Ascending aorta (tissue), 2 donors: ENCODE measurements at regions not wholly inside any gene's neighbourhood (a gene's known extent, or its start where the extent isn't known, plus 50 kb on each side); places are given as distances from the start of the nearest gene placed in this dataset.

Experiments
- DNase-seq, 2 donors: peaks; one replicate each; pipeline ENCODE4 v3.0.0-alpha.2; 2019; ENCODE audit warnings: low spot score in 2 of 2
- H3K27ac ChIP-seq, 2 donors: fragments of 200-600 bp; sonication (generic); one replicate each; pipeline ENCODE4 v1.5.1; 2016 to 2017; ENCODE audit warnings: mild to moderate bottlenecking in 1 of 2
- H3K27me3 ChIP-seq: fragments of 200-600 bp; sonication (generic); one replicate; pipeline ENCODE4 v1.5.1; 2017
- H3K36me3 ChIP-seq, 2 donors: fragments of 200-600 bp; sonication (generic); one replicate each; pipeline ENCODE4 v1.5.1; 2016
- H3K4me1 ChIP-seq, 2 donors: fragments of 200-600 bp; sonication (generic); one replicate each; pipeline ENCODE4 v1.5.1; 2016 to 2017; ENCODE audit warnings: mild to moderate bottlenecking in 1 of 2
- H3K4me3 ChIP-seq, 2 donors: fragments of 200-600 bp; sonication (generic); one replicate each; pipeline ENCODE4 v1.5.1; 2016 to 2017; ENCODE audit warnings: mild to moderate bottlenecking in 1 of 2
- H3K9me3 ChIP-seq, 2 donors: fragments of 200-600 bp; sonication (generic); one replicate each; pipeline ENCODE4 v1.5.1; 2016
- intact Hi-C: fragments of 100-400 bp; cut with DNase I; formaldehyde crosslinking; loops from one replicate; pipeline ENCODE4 v1.15.1; 2023
- TF ChIP-seq, protein P1 (sequence below), 3 experiments: fragments of 200-600 bp in 2 of 3; fragments of 450-650 bp in 1 of 3; sonication (generic) in 2 of 3; IDR thresholded peaks; one replicate each; pipeline ENCODE4 v1.5.1; 2016 to 2019; ENCODE audit warnings: antibody characterized with exemption in 3 of 3, mild to moderate bottlenecking in 1 of 3, moderate library complexity in 1 of 3

DNA sequence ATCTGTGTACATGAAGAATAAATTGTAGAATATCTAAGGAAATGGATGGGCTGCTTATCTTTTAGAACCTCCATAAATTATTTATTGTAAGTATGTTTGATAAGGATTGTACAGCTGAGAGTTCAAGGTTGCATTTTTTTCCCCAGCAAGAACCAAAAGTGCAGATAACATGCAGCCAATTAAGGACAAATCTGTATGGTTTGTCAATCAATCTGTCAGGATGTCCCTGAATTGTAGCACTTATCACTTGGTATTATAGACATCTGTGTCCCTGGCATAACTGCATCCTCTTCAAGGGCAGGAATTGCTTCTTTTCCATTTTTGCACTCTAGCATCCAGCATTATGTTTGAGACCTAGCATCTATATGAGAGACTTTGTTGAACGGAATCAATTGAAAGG, 95.4 kb upstream of the IGFBP7 start:
- intact Hi-C loops, result no loop called here
- no peak for DNase-seq
- Histone ChIP-seq H3K9me3 (no peaks in the 10 kb centered on the region), H3K4me3 (no peak overlapping the region), H3K4me1 (no peaks in the 10 kb centered on the region), H3K36me3 (no peaks in the 10 kb centered on the region), H3K27ac (no peak overlapping the region), H3K27me3 (no peaks in the 10 kb centered on the region)
- TF ChIP-seq, protein P1, sequence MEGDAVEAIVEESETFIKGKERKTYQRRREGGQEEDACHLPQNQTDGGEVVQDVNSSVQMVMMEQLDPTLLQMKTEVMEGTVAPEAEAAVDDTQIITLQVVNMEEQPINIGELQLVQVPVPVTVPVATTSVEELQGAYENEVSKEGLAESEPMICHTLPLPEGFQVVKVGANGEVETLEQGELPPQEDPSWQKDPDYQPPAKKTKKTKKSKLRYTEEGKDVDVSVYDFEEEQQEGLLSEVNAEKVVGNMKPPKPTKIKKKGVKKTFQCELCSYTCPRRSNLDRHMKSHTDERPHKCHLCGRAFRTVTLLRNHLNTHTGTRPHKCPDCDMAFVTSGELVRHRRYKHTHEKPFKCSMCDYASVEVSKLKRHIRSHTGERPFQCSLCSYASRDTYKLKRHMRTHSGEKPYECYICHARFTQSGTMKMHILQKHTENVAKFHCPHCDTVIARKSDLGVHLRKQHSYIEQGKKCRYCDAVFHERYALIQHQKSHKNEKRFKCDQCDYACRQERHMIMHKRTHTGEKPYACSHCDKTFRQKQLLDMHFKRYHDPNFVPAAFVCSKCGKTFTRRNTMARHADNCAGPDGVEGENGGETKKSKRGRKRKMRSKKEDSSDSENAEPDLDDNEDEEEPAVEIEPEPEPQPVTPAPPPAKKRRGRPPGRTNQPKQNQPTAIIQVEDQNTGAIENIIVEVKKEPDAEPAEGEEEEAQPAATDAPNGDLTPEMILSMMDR (IDR thresholded peaks at IDR 0.05), result no peak

DNA sequence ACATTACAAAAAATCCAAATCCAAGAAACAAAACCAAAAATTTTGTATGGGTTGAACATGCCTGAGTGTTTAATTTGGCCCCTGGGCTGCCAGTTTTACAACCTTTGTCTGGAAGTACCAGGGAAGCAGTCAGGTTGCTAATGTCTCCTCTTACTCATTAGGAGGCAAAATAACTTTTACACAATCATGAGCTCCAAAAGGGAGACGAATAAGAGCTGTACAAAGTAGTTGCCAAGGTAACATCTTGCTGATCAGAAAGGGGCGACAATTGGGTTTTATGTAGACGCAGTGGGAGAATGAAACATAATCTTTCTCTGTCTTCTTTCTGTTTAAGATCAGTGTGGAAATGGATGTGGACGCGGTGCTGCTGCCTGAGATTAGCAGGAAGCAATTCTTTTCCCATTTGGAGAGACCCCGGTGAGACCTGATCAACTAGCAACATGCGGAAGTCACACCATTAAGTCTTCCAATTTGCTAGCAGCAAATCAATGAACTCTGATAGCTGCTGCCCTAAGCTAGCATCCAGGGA, 90.7 kb upstream of the IGFBP7 start:
- no peak overlapping the region for H3K27ac ChIP-seq
- no peaks in the 10 kb centered on the region for H3K9me3 ChIP-seq
- H3K27me3 ChIP-seq, result no peaks in the 10 kb centered on the region
- H3K4me3 ChIP-seq, result no peak overlapping the region
- TF ChIP-seq, protein P1 (IDR thresholded peaks at IDR 0.05), result no peak
- intact Hi-C loops, result no loop called here
- H3K36me3 ChIP-seq, result no peaks in the 10 kb centered on the region
- no peaks in the 10 kb centered on the region for H3K4me1 ChIP-seq
- no peak for DNase-seq

DNA sequence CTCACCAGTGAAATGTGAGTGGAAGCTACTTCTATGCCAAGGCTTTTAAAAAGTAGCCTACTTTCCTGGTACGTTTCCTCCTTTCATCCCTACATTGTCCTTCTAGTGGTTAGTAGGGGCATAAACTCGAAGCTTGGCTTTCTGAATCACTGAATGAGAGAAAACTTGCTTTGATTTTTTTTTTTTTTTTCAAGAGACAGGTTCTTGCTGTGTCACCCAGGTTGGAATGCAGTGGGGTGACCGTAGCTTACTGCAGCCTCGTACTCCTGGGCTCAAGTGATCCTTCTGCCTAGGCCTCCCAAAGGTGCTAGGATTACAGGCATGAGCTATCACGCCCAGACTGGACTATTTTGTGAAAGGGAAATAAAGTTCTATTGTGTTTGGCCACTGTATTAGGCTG, 89.1 kb upstream of the IGFBP7 start:
- H3K4me1 ChIP-seq, result no peaks in the 10 kb centered on the region
- H3K9me3 ChIP-seq, result no peaks in the 10 kb centered on the region
- H3K27me3 ChIP-seq, result no peaks in the 10 kb centered on the region
- intact Hi-C loops, result no loop called here
- TF ChIP-seq, protein P1 (IDR thresholded peaks at IDR 0.05), result no peak
- no peak overlapping the region for H3K4me3 ChIP-seq
- no peak for DNase-seq
- H3K36me3 ChIP-seq, result no peaks in the 10 kb centered on the region
- no peak overlapping the region for H3K27ac ChIP-seq

DNA sequence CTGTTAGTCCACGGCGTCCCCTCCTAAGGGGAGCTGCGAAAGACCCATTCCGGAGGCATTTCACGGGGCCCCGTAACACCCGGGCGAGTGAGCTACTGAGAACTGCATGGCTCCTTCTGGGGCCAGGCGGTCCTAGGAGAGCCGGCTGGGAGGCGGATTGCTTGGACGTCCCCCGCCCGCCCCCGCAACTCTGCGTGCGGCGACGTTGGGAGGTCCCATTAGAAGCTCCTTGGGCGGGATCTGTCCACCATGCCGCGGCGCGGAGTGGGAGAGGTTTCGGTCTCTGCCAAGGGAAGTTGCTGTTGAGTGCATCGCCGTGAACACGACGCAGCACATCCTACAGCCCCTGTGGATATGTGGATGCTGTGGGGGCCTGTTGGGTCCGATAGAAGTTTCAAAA, 85.4 kb upstream of the IGFBP7 start:
- intact Hi-C loops, result no loop called here
- TF ChIP-seq, protein P1 (IDR thresholded peaks at IDR 0.05), result no peak

DNA sequence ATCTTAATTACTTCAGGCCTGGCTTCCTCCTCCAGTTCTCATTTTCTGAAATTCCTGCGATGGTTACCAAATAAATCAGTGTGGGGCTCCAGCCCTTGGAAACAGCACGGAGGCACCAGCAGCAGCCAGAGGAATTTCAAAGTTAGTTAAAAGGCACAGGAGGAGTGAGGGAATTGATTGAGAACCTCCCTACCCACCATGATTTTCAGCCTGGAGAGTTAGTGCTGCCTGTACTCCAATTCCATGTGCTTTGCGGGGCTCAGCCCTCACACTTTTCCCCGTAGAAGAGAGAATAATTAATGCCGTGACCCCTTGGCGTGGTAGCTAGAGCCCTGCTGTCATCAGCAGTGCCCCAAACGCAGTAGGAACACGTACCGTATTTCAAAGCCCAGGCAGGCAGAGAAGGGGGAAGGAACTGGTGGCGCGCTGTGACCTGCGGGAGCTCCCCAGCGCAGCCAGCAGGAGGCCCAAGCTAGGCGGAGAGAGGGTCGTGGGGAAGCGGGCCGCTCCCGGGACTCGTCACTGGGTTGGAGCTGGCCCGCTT, 84.0 kb upstream of the IGFBP7 start:
- intact Hi-C loops, result no loop called here
- Histone ChIP-seq H3K4me1 (no peaks in the 10 kb centered on the region), H3K27ac (no peak overlapping the region), H3K9me3 (no peaks in the 10 kb centered on the region), H3K27me3 (no peaks in the 10 kb centered on the region), H3K36me3 (no peaks in the 10 kb centered on the region), H3K4me3 (no peak overlapping the region)
- TF ChIP-seq, protein P1 (IDR thresholded peaks at IDR 0.05), result no peak
- DNase-seq, result no peak

More for the DNA sequence above, 85.4 kb upstream of the IGFBP7 start:
- H3K27me3 ChIP-seq, result no peaks in the 10 kb centered on the region
- no peaks in the 10 kb centered on the region for H3K36me3 ChIP-seq
- H3K27ac ChIP-seq, result no peak overlapping the region
- no peak for DNase-seq
- H3K4me1 ChIP-seq, result no peaks in the 10 kb centered on the region
- no peaks in the 10 kb centered on the region for H3K9me3 ChIP-seq
- H3K4me3 ChIP-seq, result no peak overlapping the region
